ENCODE measurements at regions not wholly inside any gene's neighbourhood (a gene's known extent, or its start where the extent isn't known, plus 50 kb on each side); places are given as distances from the start of the nearest gene placed in this dataset.
A peak's percentile ranks its signal among the peaks of the same experiment; 100 is the strongest.

DNA sequence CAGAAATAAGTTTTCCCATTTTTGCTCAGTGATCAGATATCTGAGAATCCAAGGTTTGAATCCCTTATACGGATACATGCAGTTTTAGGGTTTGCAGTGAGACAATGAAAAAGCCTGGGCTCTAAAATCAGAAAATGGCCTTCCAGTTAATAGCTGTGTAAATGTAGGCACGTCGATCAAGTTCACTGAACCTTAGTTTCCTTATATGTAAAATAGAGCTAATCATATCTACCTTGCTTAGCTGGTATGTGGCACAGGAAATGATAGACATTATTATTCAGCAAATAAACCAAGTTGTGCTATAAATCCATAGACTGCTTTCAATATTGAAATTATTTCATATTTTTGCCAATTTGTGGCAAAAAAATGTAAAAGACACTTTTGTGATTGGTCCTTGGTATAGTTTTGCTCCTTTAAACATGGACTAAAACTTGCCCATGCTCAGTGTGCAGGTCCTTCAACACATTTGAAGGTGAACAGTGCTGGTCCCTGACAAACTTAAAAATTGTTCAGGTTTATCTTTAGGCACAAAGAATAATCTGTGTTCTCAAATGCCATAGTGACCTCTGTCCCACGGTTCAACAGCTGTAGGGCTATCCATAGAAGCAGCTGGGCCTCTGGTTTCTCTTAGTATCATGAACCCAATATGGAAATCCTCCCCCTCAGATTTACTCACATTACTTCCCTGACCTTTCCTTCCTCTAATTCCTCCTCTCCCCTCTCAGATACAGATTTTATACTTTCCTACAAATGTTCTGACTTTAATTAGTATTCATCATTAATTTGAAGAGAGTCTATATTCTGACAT lies 51.0 kb downstream of the CCDC54 start:
- H3K27me3 Mint-ChIP-seq, result peaks cover 12% of the 10 kb centered on the region
- no peaks in the 10 kb centered on the region for H3K36me3 Mint-ChIP-seq (ENCODE audit: low read depth)
- no peaks in the 10 kb centered on the region for H3K9me3 Mint-ChIP-seq
- no peak overlapping the region for H3K4me3 Mint-ChIP-seq
- no peak overlapping the region for H3K27ac Mint-ChIP-seq
- peaks cover 26% of the 10 kb centered on the region for H3K4me1 Mint-ChIP-seq (ENCODE audit: low read depth)

DNA sequence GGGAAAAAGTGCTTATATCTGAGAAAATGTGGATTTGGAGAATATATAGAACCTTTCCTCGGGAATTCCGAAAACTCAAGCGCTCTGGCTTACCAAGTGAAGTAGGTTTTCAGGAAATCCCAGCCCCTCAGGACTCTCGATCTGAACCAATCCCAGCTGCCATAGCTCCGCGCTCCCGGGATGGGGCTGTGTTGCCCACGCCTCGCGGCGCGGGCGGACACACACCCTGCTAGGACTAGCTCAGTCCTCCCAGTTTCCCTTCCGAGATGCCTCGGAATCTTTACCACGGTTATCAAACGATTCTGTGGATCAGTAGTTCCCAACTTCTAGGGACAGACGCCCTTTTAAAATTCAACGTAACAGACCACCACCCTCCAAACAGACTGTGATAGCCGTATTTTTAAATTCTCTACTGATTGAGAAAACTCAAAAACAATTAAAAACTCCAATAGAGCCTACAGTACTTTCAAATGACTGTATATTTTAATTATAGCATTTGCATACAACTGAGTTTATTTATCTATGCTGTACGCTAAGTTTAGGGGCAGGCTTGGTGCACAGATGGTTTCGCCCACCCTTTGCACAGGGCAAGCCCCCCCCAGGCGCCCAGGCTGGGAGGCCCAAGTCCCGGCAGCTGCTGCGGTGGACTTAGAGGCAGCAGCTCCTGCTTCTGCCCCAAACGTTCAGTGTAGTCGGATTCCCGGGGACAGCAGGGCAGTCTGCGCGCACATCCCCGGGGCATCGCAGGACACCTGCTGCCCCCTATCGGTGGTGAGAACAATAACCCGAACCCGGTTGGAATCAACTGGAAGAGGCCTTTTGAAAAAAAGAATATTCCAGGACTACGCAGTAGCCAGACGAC lies 52.3 kb downstream of the CCDC54 start:
- H3K4me1 Mint-ChIP-seq (ENCODE audit: low read depth), result peaks cover 26% of the 10 kb centered on the region
- no peak overlapping the region for H3K27ac Mint-ChIP-seq

DNA sequence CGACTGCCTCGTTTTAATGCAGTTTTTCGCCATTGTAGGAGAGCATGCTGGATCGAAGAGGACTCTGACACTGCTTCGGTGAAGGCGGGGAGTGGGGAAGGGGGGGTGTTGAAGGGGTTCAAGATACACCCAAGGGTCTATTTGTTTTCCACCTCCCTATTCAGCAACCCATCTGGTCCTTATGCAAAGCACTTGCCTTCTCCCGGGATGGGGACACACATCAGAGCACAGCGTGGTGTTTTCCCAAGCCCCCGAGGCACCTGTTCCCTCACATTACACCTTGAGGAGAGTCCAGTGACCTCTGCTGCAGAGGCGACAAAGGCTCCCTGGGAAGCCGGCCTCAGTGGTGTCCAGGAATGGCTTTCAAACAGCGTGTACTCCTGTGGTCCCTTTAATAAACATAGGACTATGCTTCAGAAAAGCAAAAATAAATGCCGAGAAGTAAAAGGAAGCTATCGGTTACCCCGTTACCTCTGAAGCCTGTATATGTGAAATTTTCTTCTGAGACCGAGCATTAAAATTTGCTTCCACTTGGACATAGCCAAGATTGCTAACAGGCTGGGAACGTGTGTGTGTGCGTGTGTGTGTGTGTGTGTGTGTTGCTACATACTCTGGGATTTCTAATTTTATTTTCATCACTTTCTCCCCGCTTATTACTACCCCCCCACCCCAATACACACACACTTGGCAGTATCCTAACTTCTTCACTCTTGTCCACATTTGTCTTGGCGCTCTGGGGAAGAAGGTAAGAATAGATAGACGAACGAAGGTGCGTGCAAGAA lies 53.2 kb downstream of the CCDC54 start:
- Mint-ChIP-seq H3K4me1 (ENCODE audit: low read depth) (peaks cover 26% of the 10 kb centered on the region), H3K27me3 (peaks cover 17% of the 10 kb centered on the region), H3K27ac (peak overlapping the region; percentile 59), H3K36me3 (ENCODE audit: low read depth) (no peaks in the 10 kb centered on the region), H3K4me3 (peak overlapping the region; percentile 84), H3K9me3 (no peaks in the 10 kb centered on the region)

More for the DNA sequence above, 52.3 kb downstream of the CCDC54 start:
- Mint-ChIP-seq H3K36me3 (ENCODE audit: low read depth) (no peaks in the 10 kb centered on the region), H3K27me3 (peaks cover 17% of the 10 kb centered on the region), H3K9me3 (no peaks in the 10 kb centered on the region), H3K4me3 (peak overlapping the region; percentile 84)

DNA sequence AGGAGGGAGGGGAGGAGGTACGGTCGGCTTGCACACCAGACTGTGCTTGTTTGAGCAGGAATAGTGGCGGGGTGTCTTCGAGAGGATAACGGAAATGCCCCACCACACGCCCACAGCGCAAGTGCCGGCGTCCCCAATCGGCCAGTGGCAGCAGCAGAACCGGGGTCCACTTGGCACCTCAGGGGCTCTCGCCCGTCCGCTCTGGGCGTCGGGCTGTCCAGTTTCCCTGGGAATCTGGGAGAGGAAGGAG lies 53.7 kb downstream of the CCDC54 start:
- H3K4me3 Mint-ChIP-seq, result peak overlapping the region; percentile 84
- H3K36me3 Mint-ChIP-seq (ENCODE audit: low read depth), result no peaks in the 10 kb centered on the region
- peaks cover 17% of the 10 kb centered on the region for H3K27me3 Mint-ChIP-seq
- H3K4me1 Mint-ChIP-seq (ENCODE audit: low read depth), result peaks cover 26% of the 10 kb centered on the region
- peak overlapping the region; percentile 59 for H3K27ac Mint-ChIP-seq
- H3K9me3 Mint-ChIP-seq, result no peaks in the 10 kb centered on the region

DNA sequence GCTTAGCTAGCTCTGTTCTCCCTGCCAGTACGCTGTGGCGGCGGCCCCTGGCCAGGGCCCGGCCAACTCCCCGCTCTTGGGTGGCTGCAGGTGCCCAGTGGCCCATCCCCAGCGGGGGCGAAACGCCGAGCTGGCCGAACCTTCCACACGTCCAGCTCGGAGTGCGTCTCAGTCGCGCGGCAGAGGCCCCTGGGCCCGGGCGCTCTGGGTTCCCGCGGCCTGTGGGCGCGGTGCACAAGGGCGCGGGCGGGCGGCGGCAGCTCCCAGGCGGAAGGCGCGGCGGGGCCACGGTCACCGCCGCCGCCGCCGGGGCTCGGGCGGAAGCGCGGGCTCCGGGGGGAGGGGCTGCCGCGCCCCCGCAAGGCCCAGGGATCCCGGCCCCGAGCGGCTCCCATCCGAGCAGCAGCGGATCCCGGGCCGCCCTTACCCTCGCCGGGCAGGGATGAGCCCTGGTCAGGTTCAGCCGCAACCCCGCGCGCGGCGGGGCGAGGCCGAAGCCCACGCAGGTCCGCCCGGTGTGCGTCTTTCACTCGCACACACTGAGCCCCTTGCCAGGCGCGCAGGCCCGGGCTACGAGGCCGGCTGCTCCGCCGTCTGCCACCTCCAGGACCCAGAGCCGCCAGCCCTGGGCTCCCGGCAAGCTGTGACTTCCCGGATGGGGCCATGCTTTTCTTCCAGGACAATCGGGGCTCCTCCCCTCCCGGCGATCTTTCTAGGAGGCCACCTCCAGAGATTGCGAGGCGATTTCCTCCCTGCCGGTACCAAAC lies 54.2 kb downstream of the CCDC54 start:
- Mint-ChIP-seq H3K4me1 (ENCODE audit: low read depth) (peaks cover 26% of the 10 kb centered on the region), H3K9me3 (no peaks in the 10 kb centered on the region), H3K36me3 (ENCODE audit: low read depth) (no peaks in the 10 kb centered on the region), H3K27me3 (peaks cover 17% of the 10 kb centered on the region), H3K4me3 (peak overlapping the region; percentile 89), H3K27ac (peak overlapping the region; percentile 90)

DNA sequence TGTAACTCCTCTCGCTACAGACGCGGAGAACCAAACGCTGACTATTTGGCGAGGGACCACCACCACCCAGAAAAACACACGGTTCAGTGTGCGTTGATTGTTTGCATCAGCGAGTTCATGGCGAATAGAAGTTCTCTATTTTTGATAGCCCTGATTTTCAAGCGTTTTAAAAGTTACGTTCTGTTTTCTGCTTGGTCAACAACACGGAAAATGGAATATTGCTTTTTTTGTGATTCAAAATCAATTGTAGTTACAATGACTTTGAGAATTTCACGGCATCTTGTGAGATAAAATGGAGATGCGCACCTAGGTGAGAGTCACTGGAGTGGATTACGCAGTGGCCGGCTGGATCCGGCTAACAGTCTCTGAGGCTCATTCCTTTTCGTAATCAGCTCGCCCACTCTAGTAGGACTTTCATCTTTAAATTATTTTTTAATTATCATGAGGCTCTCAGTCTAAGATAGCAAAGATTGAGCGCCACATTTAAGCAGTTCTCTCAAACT lies 54.8 kb downstream of the CCDC54 start:
- H3K9me3 Mint-ChIP-seq, result no peaks in the 10 kb centered on the region
- H3K4me3 Mint-ChIP-seq, result peak overlapping the region; percentile 89
- peak overlapping the region; percentile 90 for H3K27ac Mint-ChIP-seq
- peaks cover 26% of the 10 kb centered on the region for H3K4me1 Mint-ChIP-seq (ENCODE audit: low read depth)
- no peaks in the 10 kb centered on the region for H3K36me3 Mint-ChIP-seq (ENCODE audit: low read depth)
- peaks cover 17% of the 10 kb centered on the region for H3K27me3 Mint-ChIP-seq

DNA sequence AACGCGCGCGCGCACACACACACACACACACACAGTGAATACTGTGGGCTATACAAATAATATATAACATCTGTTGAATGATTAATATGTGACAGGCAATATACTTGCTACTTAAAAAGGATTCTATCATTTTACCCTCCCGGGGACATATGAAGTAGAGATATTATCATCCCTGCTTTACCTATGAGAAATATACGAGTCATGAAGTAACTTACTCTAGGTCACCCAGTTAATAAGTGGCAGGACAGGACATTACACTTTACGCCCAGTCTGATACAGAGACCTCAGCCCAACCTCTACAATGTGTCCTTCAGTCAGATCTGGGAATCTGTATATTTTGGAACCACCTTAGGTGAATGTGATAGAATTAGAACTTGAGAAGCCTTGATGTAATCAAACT lies 55.4 kb downstream of the CCDC54 start:
- no peaks in the 10 kb centered on the region for H3K9me3 Mint-ChIP-seq
- no peaks in the 10 kb centered on the region for H3K36me3 Mint-ChIP-seq (ENCODE audit: low read depth)
- H3K4me3 Mint-ChIP-seq, result peak overlapping the region; percentile 89
- H3K4me1 Mint-ChIP-seq (ENCODE audit: low read depth), result peaks cover 26% of the 10 kb centered on the region
- peaks cover 17% of the 10 kb centered on the region for H3K27me3 Mint-ChIP-seq
- H3K27ac Mint-ChIP-seq, result peak overlapping the region; percentile 11

DNA sequence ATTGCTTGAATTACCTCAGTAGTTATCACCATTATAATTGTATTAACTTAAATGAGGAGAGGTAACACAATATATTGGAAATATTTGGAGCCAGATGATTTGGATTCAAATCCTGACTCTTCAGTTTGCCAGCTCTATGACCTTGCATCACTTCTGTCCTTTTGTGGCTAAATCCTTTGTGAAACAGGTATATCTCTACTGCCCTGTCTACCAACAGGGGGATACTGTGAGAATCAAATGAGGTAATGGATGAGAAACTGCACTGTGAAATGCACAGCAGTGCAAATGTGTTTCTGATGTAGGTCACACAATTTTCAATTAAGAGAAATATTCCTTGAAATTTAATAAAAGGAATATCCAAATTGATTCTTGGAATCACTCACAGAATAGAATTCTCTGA lies 58.8 kb downstream of the CCDC54 start:
- H3K27ac Mint-ChIP-seq, result no peak overlapping the region
- H3K36me3 Mint-ChIP-seq (ENCODE audit: low read depth), result no peaks in the 10 kb centered on the region
- peaks cover 11% of the 10 kb centered on the region for H3K4me1 Mint-ChIP-seq (ENCODE audit: low read depth)
- no peaks in the 10 kb centered on the region for H3K9me3 Mint-ChIP-seq
- H3K4me3 Mint-ChIP-seq, result no peak overlapping the region
- peaks cover 16% of the 10 kb centered on the region for H3K27me3 Mint-ChIP-seq

DNA sequence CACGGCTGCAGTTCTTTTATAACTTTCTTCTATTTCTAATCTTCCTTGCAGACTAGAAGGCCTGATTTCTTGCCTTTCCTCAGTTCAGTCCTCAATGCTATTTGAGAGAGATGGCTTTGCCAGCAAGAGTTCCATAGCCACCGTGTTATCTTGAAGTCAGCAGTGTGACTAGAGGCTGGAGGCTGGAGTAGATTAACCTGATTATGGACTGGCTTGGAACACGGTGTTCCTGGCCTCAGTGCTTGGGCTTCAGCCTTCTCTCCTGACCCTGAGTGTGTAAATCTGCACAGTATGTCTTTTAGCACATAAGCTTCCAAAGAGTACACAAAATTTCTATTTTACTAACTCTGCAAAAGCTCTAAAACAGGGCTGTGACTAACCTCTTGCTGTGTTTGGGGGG lies 61.4 kb downstream of the CCDC54 start:
- H3K36me3 Mint-ChIP-seq (ENCODE audit: low read depth), result no peaks in the 10 kb centered on the region
- H3K27ac Mint-ChIP-seq, result no peak overlapping the region
- H3K27me3 Mint-ChIP-seq, result peaks cover 10% of the 10 kb centered on the region
- H3K4me1 Mint-ChIP-seq (ENCODE audit: low read depth), result no peaks in the 10 kb centered on the region
- H3K9me3 Mint-ChIP-seq, result no peaks in the 10 kb centered on the region
- no peak overlapping the region for H3K4me3 Mint-ChIP-seq

DNA sequence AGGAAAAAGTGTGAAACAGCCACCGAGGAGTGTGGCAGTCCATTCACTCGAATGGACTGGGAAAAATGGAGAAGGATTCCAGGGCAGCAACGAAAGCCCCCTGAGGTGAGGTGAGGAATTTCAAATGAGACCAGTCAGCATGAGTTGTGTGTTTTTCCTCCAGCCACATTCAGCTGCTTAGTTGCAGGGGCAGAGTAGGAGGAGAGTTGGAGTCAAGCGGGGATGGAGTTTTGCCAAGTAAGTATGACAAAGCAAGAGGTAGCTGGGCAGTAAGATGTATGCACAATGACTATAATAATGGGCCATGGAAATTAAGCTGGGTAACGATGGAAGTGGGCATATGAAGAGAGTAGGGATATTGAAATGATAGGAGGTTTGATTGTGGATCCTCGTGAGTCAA lies 64.4 kb downstream of the CCDC54 start:
- H3K36me3 Mint-ChIP-seq (ENCODE audit: low read depth), result no peaks in the 10 kb centered on the region
- no peaks in the 10 kb centered on the region for H3K9me3 Mint-ChIP-seq
- H3K4me1 Mint-ChIP-seq (ENCODE audit: low read depth), result no peaks in the 10 kb centered on the region
- no peak overlapping the region for H3K4me3 Mint-ChIP-seq
- H3K27ac Mint-ChIP-seq, result no peak overlapping the region
- H3K27me3 Mint-ChIP-seq, result peaks cover 4% of the 10 kb centered on the region

DNA sequence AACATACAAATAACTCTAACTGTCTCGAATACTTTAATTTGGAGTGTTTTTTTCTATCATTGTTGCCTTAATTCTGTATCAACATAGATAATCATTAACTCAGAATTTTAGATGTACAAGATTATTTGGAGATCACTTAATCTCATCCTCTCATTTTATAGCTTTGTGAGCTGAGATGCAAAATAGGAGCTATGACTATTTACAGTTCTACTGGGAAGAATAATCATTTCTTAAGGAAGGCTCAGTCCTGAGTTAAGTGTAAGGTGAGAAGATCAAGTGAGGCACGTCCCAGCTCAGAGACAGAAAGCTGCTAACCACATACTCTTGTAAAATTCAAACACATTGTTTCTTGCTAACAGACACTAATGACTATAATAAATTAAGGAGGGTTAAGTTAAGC lies 66.2 kb downstream of the CCDC54 start:
- H3K9me3 Mint-ChIP-seq, result no peaks in the 10 kb centered on the region
- H3K4me1 Mint-ChIP-seq (ENCODE audit: low read depth), result peaks cover 5% of the 10 kb centered on the region
- H3K27ac Mint-ChIP-seq, result no peak overlapping the region
- no peak overlapping the region for H3K4me3 Mint-ChIP-seq
- no peaks in the 10 kb centered on the region for H3K36me3 Mint-ChIP-seq (ENCODE audit: low read depth)
- no peaks in the 10 kb centered on the region for H3K27me3 Mint-ChIP-seq

DNA sequence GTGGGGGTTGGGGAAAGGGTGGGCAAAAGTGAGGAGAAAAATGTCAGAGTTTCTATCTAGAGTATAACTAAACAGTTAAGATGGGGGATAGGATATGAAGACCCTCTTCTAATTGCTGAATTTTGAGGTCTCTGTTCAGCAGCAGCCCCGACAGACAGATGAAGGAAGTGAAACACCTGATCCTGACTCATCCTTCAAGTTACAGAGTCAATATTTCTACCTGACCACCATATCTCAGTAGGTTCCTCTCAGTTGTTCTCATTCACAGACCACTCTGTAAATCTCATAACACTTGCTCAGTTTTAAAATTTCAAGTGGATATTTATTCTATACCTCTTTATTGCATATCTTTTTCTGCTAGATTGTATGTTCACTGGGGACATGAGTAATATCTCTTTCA lies 69.5 kb downstream of the CCDC54 start:
- H3K36me3 Mint-ChIP-seq (ENCODE audit: low read depth), result no peaks in the 10 kb centered on the region
- peaks cover 17% of the 10 kb centered on the region for H3K4me1 Mint-ChIP-seq (ENCODE audit: low read depth)
- H3K9me3 Mint-ChIP-seq, result no peaks in the 10 kb centered on the region
- no peak overlapping the region for H3K4me3 Mint-ChIP-seq
- peaks cover 3% of the 10 kb centered on the region for H3K27me3 Mint-ChIP-seq
- H3K27ac Mint-ChIP-seq, result no peak overlapping the region

DNA sequence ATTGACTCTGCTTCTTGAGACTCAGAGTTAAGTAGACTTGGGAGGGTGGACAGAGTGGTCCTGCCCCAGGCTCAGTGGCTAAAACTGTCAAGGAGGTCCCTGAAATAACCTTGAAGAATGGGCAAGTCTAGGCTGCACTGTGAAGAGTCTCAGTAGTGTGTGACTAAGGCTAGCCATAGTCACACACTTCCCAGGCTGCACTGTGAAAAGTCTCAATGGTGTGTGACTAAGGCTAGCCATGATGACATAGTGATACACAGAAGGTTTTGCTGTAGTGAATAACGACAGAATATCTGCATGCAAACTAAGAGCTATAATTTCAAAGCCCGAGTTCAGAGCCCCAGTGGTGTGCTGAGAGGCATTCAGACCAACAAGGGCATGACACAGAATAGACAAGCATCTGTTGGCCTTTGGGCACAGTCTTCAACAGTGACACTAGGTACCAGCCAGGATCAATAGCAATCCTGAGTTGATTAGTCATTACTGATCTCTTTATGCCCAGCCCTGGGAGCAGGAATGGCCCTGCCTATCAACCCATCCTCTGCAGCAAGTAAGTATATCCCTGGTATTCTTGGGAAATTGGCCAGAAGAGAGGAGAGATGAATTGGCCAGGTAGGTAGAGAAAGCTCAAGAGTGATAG lies 72.4 kb upstream of the BBX start:
- no peak overlapping the region for H3K4me3 Mint-ChIP-seq
- peak overlapping the region; percentile 74 for H3K27ac Mint-ChIP-seq
- H3K4me1 Mint-ChIP-seq (ENCODE audit: low read depth), result peaks cover 36% of the 10 kb centered on the region
- peaks cover 3% of the 10 kb centered on the region for H3K27me3 Mint-ChIP-seq
- H3K9me3 Mint-ChIP-seq, result no peaks in the 10 kb centered on the region
- no peaks in the 10 kb centered on the region for H3K36me3 Mint-ChIP-seq (ENCODE audit: low read depth)

DNA sequence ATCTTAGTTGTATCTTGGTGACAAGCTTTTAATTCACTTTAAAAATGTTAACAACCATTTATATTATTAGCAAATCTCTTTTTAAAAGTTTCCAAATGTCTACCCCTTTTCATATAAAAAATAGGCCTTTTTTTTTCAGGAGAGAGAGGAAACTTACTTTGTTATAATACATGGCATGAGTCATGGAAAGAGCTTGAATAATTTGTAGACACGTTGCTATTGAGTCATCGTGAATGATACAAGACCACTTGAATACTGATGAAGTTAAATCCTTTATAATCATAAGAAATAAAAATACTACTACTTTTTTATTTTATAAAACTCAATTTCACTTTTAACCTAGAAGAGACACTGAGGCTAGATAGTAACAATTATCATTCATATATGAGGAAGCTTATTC lies 70.3 kb upstream of the BBX start:
- Mint-ChIP-seq H3K9me3 (no peaks in the 10 kb centered on the region), H3K4me3 (no peak overlapping the region), H3K27ac (no peak overlapping the region), H3K27me3 (peaks cover 3% of the 10 kb centered on the region), H3K4me1 (ENCODE audit: low read depth) (peaks cover 41% of the 10 kb centered on the region), H3K36me3 (ENCODE audit: low read depth) (no peaks in the 10 kb centered on the region)

All from stimulated activated naive CD8-positive, alpha-beta T cell treated with anti-CD3 and anti-CD28 coated beads, Interleukin-15, Interleukin-2, amounts not matched to agents 100 ng/mL and 50 ng/mL, for 24 hours (primary cell).